Upper lobe of left lung (tissue), 6 donors: ENCODE measurements at regions not wholly inside any gene's neighbourhood (a gene's known extent, or its start where the extent isn't known, plus 50 kb on each side); places are given as distances from the start of the nearest gene placed in this dataset.

Experiments
- ATAC-seq, 2 donors: fragments of 200-7000 bp; cut with Tn5 transposase; one replicate each; pipeline ENCODE4 v1.9.1; 2022; ENCODE audit warnings: mild to moderate bottlenecking in 2 of 2, moderate library complexity in 2 of 2; ENCODE audit not compliant: low FRiP score in 2 of 2
- DNase-seq, 2 donors: peaks; one replicate each; pipeline ENCODE4 v3.0.0-alpha.2; 2019 to 2020
- H3K27ac ChIP-seq, 4 donors: fragments of 200-600 bp; sonication (generic); one replicate each; pipeline ENCODE4 v1.5.1; 2016 to 2019
- H3K27me3 ChIP-seq, 4 donors: fragments of 200-600 bp; sonication (generic); one replicate each; pipeline ENCODE4 v1.5.1; 2017 to 2019
- H3K36me3 ChIP-seq, 4 donors: fragments of 200-600 bp; sonication (generic); one replicate each; pipeline ENCODE4 v1.5.1; 2016 to 2019
- H3K4me1 ChIP-seq, 4 donors: fragments of 200-600 bp; sonication (generic); one replicate each; pipeline ENCODE4 v1.5.1; 2018 to 2019
- H3K4me3 ChIP-seq, 4 donors: fragments of 200-600 bp; sonication (generic); one replicate each; pipeline ENCODE4 v1.5.1; 2017 to 2019; ENCODE audit warnings: mild to moderate bottlenecking in 2 of 4, moderate library complexity in 1 of 4
- H3K9me3 ChIP-seq, 4 donors: fragments of 200-600 bp; sonication (generic); one replicate each; pipeline ENCODE4 v1.5.1; 2018 to 2019
- EP300 ChIP-seq, 4 donors: sonication (generic); formaldehyde crosslinking; IDR thresholded peaks; one replicate each; pipeline ENCODE4 v1.5.1; 2017; ENCODE audit warnings: antibody characterized with exemption in 4 of 4, control low read depth in 2 of 4
- POLR2A ChIP-seq, 4 donors: fragments of 450-650 bp; IDR thresholded peaks; one replicate each; pipeline ENCODE4 v1.5.1; 2016 to 2017; ENCODE audit warnings: antibody characterized with exemption in 4 of 4, mild to moderate bottlenecking in 2 of 4
- POLR2AphosphoS5 ChIP-seq, 2 donors: sonication (generic); formaldehyde crosslinking; IDR thresholded peaks; one replicate each; pipeline ENCODE4 v1.5.1; 2017; ENCODE audit warnings: antibody characterized with exemption in 2 of 2
- WGBS, 2 donors: methylation state at CpG; one replicate each; pipeline ENCODE4 v1.1.5; 2017 to 2018; 5-methylcytosine and 5-hydroxymethylcytosine counted together
- TF ChIP-seq, protein P1 (sequence below), 6 experiments: fragments of 450-650 bp in 4 of 6; fragments of 200-600 bp in 2 of 6; sonication (generic) in 2 of 6; IDR thresholded peaks; one replicate each; pipeline ENCODE4 v1.5.1; 2016 to 2019; ENCODE audit warnings: antibody characterized with exemption in 6 of 6
- donor health status: DM: no; HTN: no; CAD: no; lungs with moderate emphysema.
- donor health status: DM: no; HTN: yes; CAD: no; lungs with severe emphysema.

DNA sequence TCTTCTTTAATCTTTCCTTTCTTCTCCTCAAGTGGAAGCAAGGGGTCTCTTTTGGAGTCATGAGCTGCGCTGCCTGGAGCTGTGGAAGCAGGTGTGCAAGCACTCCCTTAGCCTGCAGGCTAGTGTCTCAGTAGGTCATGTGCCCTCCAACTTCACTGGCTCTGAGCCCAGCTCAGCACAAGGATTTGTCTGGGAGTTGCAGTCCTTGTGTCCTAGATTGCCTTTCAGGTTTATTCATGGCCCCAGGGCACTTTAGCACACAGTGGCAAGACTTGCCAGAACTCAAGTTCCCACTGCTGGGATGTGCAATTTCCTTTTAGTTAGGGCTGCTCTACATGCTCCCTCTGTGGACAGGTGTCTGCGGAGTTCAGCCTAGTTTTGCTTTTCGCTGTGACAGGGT lies 211.7 kb downstream of the LIG4 start:
- Histone ChIP-seq H3K4me1 (no peaks in the 10 kb centered on the region), H3K4me3 (no peak overlapping the region), H3K27ac (no peak overlapping the region), H3K27me3 (no peaks in the 10 kb centered on the region), H3K36me3 (no peaks in the 10 kb centered on the region), H3K9me3 (no peaks in the 10 kb centered on the region)
- DNase-seq (peak in 1 of 2 donors; percentile 34), ATAC-seq (no peak)
- TF ChIP-seq POLR2AphosphoS5 (IDR thresholded peaks at IDR 0.05) = no peak
- TF ChIP-seq EP300 (IDR thresholded peaks at IDR 0.05) = no peak
- TF ChIP-seq, protein P1, sequence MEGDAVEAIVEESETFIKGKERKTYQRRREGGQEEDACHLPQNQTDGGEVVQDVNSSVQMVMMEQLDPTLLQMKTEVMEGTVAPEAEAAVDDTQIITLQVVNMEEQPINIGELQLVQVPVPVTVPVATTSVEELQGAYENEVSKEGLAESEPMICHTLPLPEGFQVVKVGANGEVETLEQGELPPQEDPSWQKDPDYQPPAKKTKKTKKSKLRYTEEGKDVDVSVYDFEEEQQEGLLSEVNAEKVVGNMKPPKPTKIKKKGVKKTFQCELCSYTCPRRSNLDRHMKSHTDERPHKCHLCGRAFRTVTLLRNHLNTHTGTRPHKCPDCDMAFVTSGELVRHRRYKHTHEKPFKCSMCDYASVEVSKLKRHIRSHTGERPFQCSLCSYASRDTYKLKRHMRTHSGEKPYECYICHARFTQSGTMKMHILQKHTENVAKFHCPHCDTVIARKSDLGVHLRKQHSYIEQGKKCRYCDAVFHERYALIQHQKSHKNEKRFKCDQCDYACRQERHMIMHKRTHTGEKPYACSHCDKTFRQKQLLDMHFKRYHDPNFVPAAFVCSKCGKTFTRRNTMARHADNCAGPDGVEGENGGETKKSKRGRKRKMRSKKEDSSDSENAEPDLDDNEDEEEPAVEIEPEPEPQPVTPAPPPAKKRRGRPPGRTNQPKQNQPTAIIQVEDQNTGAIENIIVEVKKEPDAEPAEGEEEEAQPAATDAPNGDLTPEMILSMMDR (IDR thresholded peaks at IDR 0.05) = no peak
- TF ChIP-seq POLR2A (IDR thresholded peaks at IDR 0.05) = no peak
- 51 to 60% methylated on average over 3 of the region's 3 CpGs for WGBS, 2 donors

DNA sequence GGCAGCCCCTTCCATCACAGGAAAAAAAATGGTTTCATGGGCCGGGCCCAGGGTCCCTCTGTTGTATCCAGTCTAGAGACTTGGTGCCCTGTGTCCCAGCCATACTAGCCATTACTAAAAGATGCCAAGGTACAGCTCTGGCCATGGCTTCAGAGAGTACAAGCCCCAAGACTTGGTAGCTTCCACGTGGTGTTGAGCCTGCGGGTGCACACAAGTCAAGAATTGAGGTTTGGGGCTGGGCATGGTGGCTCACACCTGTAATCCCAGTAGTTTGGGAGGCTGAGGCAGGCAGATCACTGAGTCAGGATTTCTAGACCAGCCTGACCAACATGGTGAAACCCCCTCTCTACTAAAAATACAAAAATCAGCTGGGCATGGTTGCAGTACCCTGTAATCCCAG lies 214.3 kb downstream of the LIG4 start:
- Histone ChIP-seq H3K27me3 (no peaks in the 10 kb centered on the region), H3K36me3 (no peaks in the 10 kb centered on the region), H3K9me3 (no peaks in the 10 kb centered on the region), H3K27ac (no peak overlapping the region), H3K4me1 (no peaks in the 10 kb centered on the region), H3K4me3 (no peak overlapping the region)
- no peak for TF ChIP-seq POLR2A (IDR thresholded peaks at IDR 0.05)
- TF ChIP-seq POLR2AphosphoS5 (IDR thresholded peaks at IDR 0.05) = no peak
- TF ChIP-seq, protein P1 (IDR thresholded peaks at IDR 0.05) = no peak
- WGBS, 2 donors = 90 to 97% methylated on average over 1 to 3 of the region's 3 CpGs
- no peak for ATAC-seq
- DNase-seq = no peak

DNA sequence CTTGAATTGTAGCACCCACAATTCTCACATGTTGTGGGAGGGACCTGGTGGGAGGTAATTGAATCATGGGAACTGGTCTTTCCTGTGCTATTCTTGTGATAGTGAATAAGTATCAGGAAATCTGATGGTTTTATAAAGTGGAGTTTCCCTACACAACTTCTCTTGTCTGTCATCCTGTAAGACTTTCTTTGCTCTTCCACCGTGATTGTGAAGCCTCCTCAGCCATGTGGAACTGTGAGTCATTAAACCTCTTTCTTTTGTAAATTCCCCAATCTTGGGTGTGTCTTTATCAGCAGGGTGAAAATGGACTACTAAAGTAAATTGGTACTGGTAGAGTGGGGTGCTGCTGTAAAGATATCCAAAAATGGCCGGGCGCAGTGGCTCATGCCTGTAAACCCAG lies 215.6 kb downstream of the LIG4 start:
- Histone ChIP-seq H3K27me3 (no peaks in the 10 kb centered on the region), H3K27ac (no peak overlapping the region), H3K9me3 (no peaks in the 10 kb centered on the region), H3K4me1 (no peaks in the 10 kb centered on the region), H3K36me3 (no peaks in the 10 kb centered on the region), H3K4me3 (no peak overlapping the region)
- WGBS, 2 donors = 85 to 86% methylated on average over 3 of the region's 3 CpGs
- ATAC-seq (no peak), DNase-seq (no peak)
- TF ChIP-seq POLR2AphosphoS5 (IDR thresholded peaks at IDR 0.05) (no peak), POLR2A (IDR thresholded peaks at IDR 0.05) (no peak), EP300 (IDR thresholded peaks at IDR 0.05) (no peak)
- TF ChIP-seq, protein P1 (IDR thresholded peaks at IDR 0.05) = no peak

DNA sequence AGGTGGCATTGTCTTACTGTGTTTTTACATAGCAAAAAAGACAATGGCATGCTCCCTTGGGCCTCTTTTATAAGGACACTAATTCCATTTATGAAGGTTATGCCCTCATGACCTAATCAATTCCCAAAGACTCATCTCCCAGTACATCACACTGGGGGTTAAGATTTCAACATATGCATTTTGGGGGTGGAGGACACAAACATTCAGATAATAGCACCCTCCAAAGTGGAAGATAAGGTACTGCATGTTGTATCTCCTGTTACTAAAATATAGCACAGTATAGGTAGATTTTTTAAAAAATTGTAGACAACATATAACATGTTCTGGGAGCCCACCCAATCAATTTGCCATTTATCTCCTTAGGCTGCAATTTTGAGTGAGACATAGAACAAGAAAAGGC lies 221.2 kb downstream of the LIG4 start:
- Histone ChIP-seq H3K9me3 (no peaks in the 10 kb centered on the region), H3K27me3 (no peaks in the 10 kb centered on the region), H3K4me3 (no peak overlapping the region), H3K4me1 (no peaks in the 10 kb centered on the region), H3K36me3 (no peaks in the 10 kb centered on the region), H3K27ac (no peak overlapping the region)
- ATAC-seq = no peak
- DNase-seq = no peak
- TF ChIP-seq POLR2A (IDR thresholded peaks at IDR 0.05) = no peak
- TF ChIP-seq, protein P1 (IDR thresholded peaks at IDR 0.05) = no peak

DNA sequence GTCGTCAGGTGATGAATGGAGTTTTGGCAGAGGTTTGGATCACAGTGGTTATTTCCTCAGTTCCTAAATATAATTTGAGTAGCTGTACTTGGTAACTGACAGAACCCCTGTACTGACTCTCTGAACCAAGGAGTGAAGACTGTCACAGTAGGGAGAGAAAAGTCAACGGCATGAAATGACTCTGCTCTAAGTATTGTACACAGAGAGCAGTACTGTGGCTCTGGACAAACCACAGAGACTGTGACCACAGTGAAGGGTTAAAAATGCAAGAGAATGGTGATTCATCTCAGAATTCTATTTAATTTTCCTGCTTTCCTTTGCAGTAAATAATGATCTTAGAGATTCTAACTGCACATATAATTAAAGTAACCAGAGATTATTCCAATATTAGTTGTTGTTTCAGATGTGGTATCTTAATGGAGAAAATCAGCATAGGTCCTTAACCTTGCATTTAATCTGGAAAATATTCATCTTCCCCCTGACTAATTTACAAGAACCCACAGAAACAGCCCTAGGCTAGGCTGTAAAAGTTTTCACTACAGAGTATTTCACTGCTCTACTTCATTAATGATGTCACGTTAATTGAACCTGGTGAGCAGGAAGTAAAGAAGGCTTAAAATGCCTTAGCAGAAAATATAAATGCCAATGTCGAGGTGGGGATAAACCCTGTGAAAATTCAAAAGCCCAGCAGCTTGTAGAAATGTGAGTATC lies 221.9 kb downstream of the LIG4 start:
- Histone ChIP-seq H3K9me3 (no peaks in the 10 kb centered on the region), H3K4me1 (no peaks in the 10 kb centered on the region), H3K4me3 (no peak overlapping the region), H3K27ac (no peak overlapping the region), H3K27me3 (no peaks in the 10 kb centered on the region), H3K36me3 (no peaks in the 10 kb centered on the region)
- WGBS, 2 donors = 70 to 76% methylated on average over 4 of the region's 4 CpGs
- DNase-seq = no peak
- peak in 1 of 2 donors; percentile 26 for ATAC-seq
- TF ChIP-seq EP300 (IDR thresholded peaks at IDR 0.05) (no peak), POLR2AphosphoS5 (IDR thresholded peaks at IDR 0.05) (no peak), POLR2A (IDR thresholded peaks at IDR 0.05) (no peak)
- TF ChIP-seq, protein P1 (IDR thresholded peaks at IDR 0.05) = no peak
